ENCODE measurements at regions not wholly inside any gene's neighbourhood (a gene's known extent, or its start where the extent isn't known, plus 50 kb on each side); places are given as distances from the start of the nearest gene placed in this dataset.

DNA sequence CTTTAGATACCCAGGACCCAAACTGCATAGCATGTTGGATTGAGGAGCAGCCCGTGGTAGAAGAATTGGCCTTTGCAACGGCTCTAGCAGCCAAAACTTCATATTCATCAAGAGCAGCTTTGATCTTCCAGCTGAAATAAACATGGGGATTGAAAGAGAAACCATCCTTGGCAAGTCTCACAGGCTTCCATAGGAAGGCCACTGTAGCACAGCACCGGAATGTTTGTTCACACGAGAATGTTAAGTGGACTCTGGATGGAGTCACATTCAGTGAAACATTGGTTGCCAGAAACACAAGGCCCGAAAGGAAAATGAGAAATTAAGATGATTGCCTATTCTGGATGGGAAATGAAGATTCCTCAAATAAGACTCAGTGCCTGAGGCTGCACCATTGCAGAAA is 97.4 kb downstream of the RAB18 start:
- TF ChIP-seq BRCA1 (IDR thresholded peaks at IDR 0.05; ENCODE audit: low read depth, low read length) (no peak), NBN (IDR thresholded peaks at IDR 0.05) (no peak), RCOR1 (conservative IDR thresholded peaks at IDR 0.05; ENCODE audit: low read depth, low read length) (no peak), ZNF687 (IDR thresholded peaks at IDR 0.05) (no peak), POLR2A (IDR thresholded peaks at IDR 0.05; ENCODE audit: low read depth, low read length) (no peak), TARDBP (IDR thresholded peaks at IDR 0.05; ENCODE audit: borderline replicate concordance) (no peak), ZNF592 (IDR thresholded peaks at IDR 0.05) (no peak), RELB (IDR thresholded peaks at IDR 0.05; ENCODE audit: low read depth) (no peak), POLR2AphosphoS5 (IDR thresholded peaks at IDR 0.05; ENCODE audit: low read length) (no peak), MEF2A (IDR thresholded peaks at IDR 0.05; ENCODE audit: insufficient read depth, low read depth, low read length) (no peak), POLR2AphosphoS2 (IDR thresholded peaks at IDR 0.05; ENCODE audit: low read depth, low read length) (no peak), ZBED1 (IDR thresholded peaks at IDR 0.05; ENCODE audit: borderline replicate concordance) (no peak), ESRRA (IDR thresholded peaks at IDR 0.05; ENCODE audit: low read length) (no peak)
- in situ Hi-C loops (cut with MboI) (no loop called here), intact Hi-C loops (cut with micrococcal nuclease; ENCODE audit: unreplicated experiment) (no loop called here)
- ChIA-PET SMC1A (ENCODE audit: uncharacterized antibody, unreplicated experiment) (no interaction called here), POLR2A (no interaction called here), RAD21 (ENCODE audit: unreplicated experiment) (no interaction called here), CTCF (no interaction called here)
- no peaks in the 10 kb centered on the region for H3K4me1 ChIP-seq (ENCODE audit: control insufficient read depth, insufficient read depth, low read length)
- no peaks in the 10 kb centered on the region for H3K27me3 ChIP-seq (replicated peaks in 1 of 2; ENCODE audit: control insufficient read depth in 2 of 2, insufficient read depth in 2 of 2, low read length in 1 of 2)
- DNase-seq (ENCODE audit: low read depth, low spot score) = no peak
- no peak overlapping the region for H3K4me2 ChIP-seq (ENCODE audit: control insufficient read depth, insufficient read depth)
- H3K9me3 ChIP-seq (replicated peaks; ENCODE audit: control insufficient read depth, insufficient read depth, low read length) = no peaks in the 10 kb centered on the region
- BruUV-seq (replicated peaks) = no TSS peak
- WGBS (ENCODE audit: insufficient coverage, insufficient replicate concordance, low lambda C conversion rate, missing lambda C conversion rate) = 32% methylated on average over 5 of the region's 5 CpGs
- ATAC-seq = no peak
- no peaks in the 10 kb centered on the region for H4K20me1 ChIP-seq (ENCODE audit: control insufficient read depth, insufficient read depth)
- no peak overlapping the region for H3K9ac ChIP-seq (ENCODE audit: control insufficient read depth, insufficient read depth, low read length)
- H3K36me3 ChIP-seq (ENCODE audit: control insufficient read depth in 2 of 2, insufficient read depth in 2 of 2, low read length in 1 of 2) = no peaks in the 10 kb centered on the region
- H3K27ac ChIP-seq (ENCODE audit: control insufficient read depth, insufficient read depth) = no peak overlapping the region
- H3K79me2 ChIP-seq (ENCODE audit: control insufficient read depth, insufficient read depth, low read length) = no peaks in the 10 kb centered on the region
- no peak for FAIRE-seq
- no peak overlapping the region for H2AFZ ChIP-seq (ENCODE audit: control insufficient read depth, low read depth, low read length)
- no peak overlapping the region for H3K4me3 ChIP-seq
